Stomach (tissue), 8 donors: ENCODE measurements at regions not wholly inside any gene's neighbourhood (a gene's known extent, or its start where the extent isn't known, plus 50 kb on each side); places are given as distances from the start of the nearest gene placed in this dataset.
"Not testable (repeated sequence)": the region's sequence is repeated elsewhere in the genome, so short reads cannot be mapped to it uniquely, and the experiment has no call there.

ENCODE experiments used
- DNase-seq, 2 donors: peaks; one replicate each; pipeline versions ENCODE4 v3.0.0 to v3.0.0-alpha.2; 2013 to 2019
- H3K27ac ChIP-seq, 5 donors: fragments of 200-600 bp in 4 of 5; sonication (generic) in 4 of 5; one replicate each; pipeline ENCODE4 v1.5.1; 2013 to 2019; ENCODE audit warnings: mild to moderate bottlenecking in 1 of 5, moderate library complexity in 1 of 5
- H3K27me3 ChIP-seq, 3 donors: fragments of 200-600 bp; sonication (generic); one replicate each; pipeline ENCODE4 v1.5.1; 2017 to 2019; ENCODE audit warnings: mixed run types in 1 of 3
- H3K36me3 ChIP-seq, 4 donors: fragments of 200-600 bp; sonication (generic); 1 replicate in 3 of 4; 2 replicates in 1 of 4; pipeline ENCODE4 v1.5.1; 2016 to 2019
- H3K4me1 ChIP-seq, 4 donors: fragments of 200-600 bp; sonication (generic); one replicate each; pipeline ENCODE4 v1.5.1; 2016 to 2019
- H3K4me3 ChIP-seq, 4 donors: fragments of 200-600 bp; sonication (generic) in 3 of 4; one replicate each; pipeline ENCODE4 v1.5.1; 2016 to 2019; ENCODE audit warnings: mild to moderate bottlenecking in 1 of 4
- H3K9me3 ChIP-seq, 4 donors: fragments of 200-600 bp; sonication (generic); one replicate each; pipeline ENCODE4 v1.5.1; 2016 to 2019
- CTCF ChIP-seq, 7 experiments: fragments of 450-650 bp in 4 of 7; fragments of 200-600 bp in 3 of 7; sonication (generic) in 3 of 7; IDR thresholded peaks; one replicate each; pipeline ENCODE4 v1.5.1; 2016 to 2019; ENCODE audit warnings: antibody characterized with exemption in 7 of 7, control low read depth in 2 of 7, mild to moderate bottlenecking in 1 of 7
- EP300 ChIP-seq: sonication (generic); formaldehyde crosslinking; IDR thresholded peaks from one replicate; pipeline ENCODE4 v1.6.1; 2017; ENCODE audit warnings: antibody characterized with exemption
- POLR2A ChIP-seq, 4 donors: fragments of 450-650 bp; IDR thresholded peaks; one replicate each; pipeline ENCODE4 v1.6.1; 2016; ENCODE audit warnings: antibody characterized with exemption in 4 of 4, control low read depth in 2 of 4, mild to moderate bottlenecking in 1 of 4, moderate library complexity in 1 of 4
- POLR2AphosphoS5 ChIP-seq, 3 donors: sonication (generic); formaldehyde crosslinking; IDR thresholded peaks; one replicate each; pipeline ENCODE4 v1.6.1; 2016; ENCODE audit warnings: antibody characterized with exemption in 3 of 3
- WGBS, 5 donors: extraction: QIAGEN DNeasy Blood & Tissue Kit in 3 of 5; methylation state at CpG; one replicate each; pipeline versions ENCODE4 v1.1.5 to v1.1.7; 2013 to 2018; 5-methylcytosine and 5-hydroxymethylcytosine counted together
- intact Hi-C: fragments of 100-400 bp; cut with DNase I; formaldehyde crosslinking; loops from one replicate; pipeline ENCODE4 v1.15.1; 2023; ENCODE audit warnings: low total_unique reads
- donor health status: healthy with polysubstance abuse.
- donor health status: Bipolar disorder and iron deficiency.
- donor health status: healthy.

GRCh38 chr1:118459871-118460270, 274.8 kb upstream of the SPAG17 start:
- Histone ChIP-seq H3K9me3 (peaks cover 0 to 60% (median 23%) of the 10 kb centered on the region in 4 donors), H3K4me1 (no peaks in the 10 kb centered on the region), H3K36me3 (no peaks in the 10 kb centered on the region), H3K27ac (no peak overlapping the region), H3K4me3 (no peak overlapping the region), H3K27me3 (no peaks in the 10 kb centered on the region)
- DNase-seq: no peak
- TF ChIP-seq POLR2AphosphoS5 (IDR thresholded peaks at IDR 0.05) (no peak), EP300 (no peak), CTCF (IDR thresholded peaks at IDR 0.05) (no peak), POLR2A (IDR thresholded peaks at IDR 0.05) (no peak)
- intact Hi-C loops: no loop called here

GRCh38 chr1:118453856-118454255, 268.8 kb upstream of the SPAG17 start:
- intact Hi-C loops, H3K27me3 ChIP-seq, H3K36me3 ChIP-seq, H3K4me3 ChIP-seq, H3K4me1 ChIP-seq, DNase-seq, H3K27ac ChIP-seq: not testable (repeated sequence)
- H3K9me3 ChIP-seq: peaks cover 0 to 46% (median 18%) of the 10 kb centered on the region in 4 donors
- WGBS, 5 donors: 58 to 81% (median 67%) methylated on average over 1 of the region's 1 CpG

- intact Hi-C loops: no loop called here
- no peak overlapping the region for H3K27ac ChIP-seq
- 69 to 93% (median 87%) methylated on average over 1 of the region's 1 CpG for WGBS, 5 donors
- H3K4me1 ChIP-seq: no peaks in the 10 kb centered on the region
- no peaks in the 10 kb centered on the region for H3K36me3 ChIP-seq
- H3K9me3 ChIP-seq: peaks cover 0 to 17% (median 14%) of the 10 kb centered on the region in 4 donors
- no peaks in the 10 kb centered on the region for H3K27me3 ChIP-seq
- no peak for DNase-seq
- TF ChIP-seq POLR2A (IDR thresholded peaks at IDR 0.05): no peak
- H3K4me3 ChIP-seq: no peak overlapping the region
Measured at GRCh38 chr1:118445156-118445555, 260.1 kb upstream of the SPAG17 start.

GRCh38 chr1:118442214-118442613, 257.2 kb upstream of the SPAG17 start:
- TF ChIP-seq EP300 (no peak), CTCF (IDR thresholded peaks at IDR 0.05) (no peak)
- Histone ChIP-seq H3K27ac (no peak overlapping the region), H3K9me3 (no peaks in the 10 kb centered on the region), H3K4me3 (no peak overlapping the region), H3K27me3 (no peaks in the 10 kb centered on the region), H3K36me3 (no peaks in the 10 kb centered on the region), H3K4me1 (no peaks in the 10 kb centered on the region)
- no peak for DNase-seq
- intact Hi-C loops: no loop called here
- 6 to 31% (median 28%) methylated on average over 2 of the region's 2 CpGs for WGBS, 5 donors

GRCh38 chr1:118437664-118438063, 252.6 kb upstream of the SPAG17 start:
- no peak for TF ChIP-seq POLR2AphosphoS5 (IDR thresholded peaks at IDR 0.05)
- no peak for TF ChIP-seq CTCF (IDR thresholded peaks at IDR 0.05)
- no peak for TF ChIP-seq EP300
- TF ChIP-seq POLR2A (IDR thresholded peaks at IDR 0.05): no peak
- Histone ChIP-seq H3K27ac (no peak overlapping the region), H3K4me3 (no peak overlapping the region), H3K27me3 (no peaks in the 10 kb centered on the region), H3K36me3 (no peaks in the 10 kb centered on the region), H3K4me1 (no peaks in the 10 kb centered on the region), H3K9me3 (no peaks in the 10 kb centered on the region)
- 82 to 88% (median 84%) methylated on average over 6 of the region's 6 CpGs for WGBS, 5 donors
- no peak for DNase-seq
- intact Hi-C loops: no loop called here

GRCh38 chr1:118429856-118430255, 244.8 kb upstream of the SPAG17 start:
- H3K4me3 ChIP-seq: no peak overlapping the region
- TF ChIP-seq EP300 (no peak), POLR2AphosphoS5 (IDR thresholded peaks at IDR 0.05) (no peak)
- no peaks in the 10 kb centered on the region for H3K4me1 ChIP-seq
- no peak for DNase-seq
- no peaks in the 10 kb centered on the region for H3K36me3 ChIP-seq
- H3K27me3 ChIP-seq: no peaks in the 10 kb centered on the region
- H3K27ac ChIP-seq: no peak overlapping the region
- intact Hi-C loops: no loop called here
- H3K9me3 ChIP-seq: no peaks in the 10 kb centered on the region
- 74 to 91% (median 81%) methylated on average over 4 of the region's 4 CpGs for WGBS, 5 donors
